22Rv1 (cell line): ENCODE measurements at regions not wholly inside any gene's neighbourhood (a gene's known extent, or its start where the extent isn't known, plus 50 kb on each side); places are given as distances from the start of the nearest gene placed in this dataset.

Source experiments
- CTCF ChIP-seq: fragments of 450-650 bp; IDR thresholded peaks from 2 replicates; pipeline ENCODE4 v1.5.1; 2017; ENCODE audit warnings: mild to moderate bottlenecking
- ZFX ChIP-seq: fragments of 450-650 bp; IDR thresholded peaks from 2 replicates; pipeline ENCODE4 v1.6.1; 2017; ENCODE audit warnings: antibody characterized with exemption, borderline replicate concordance

- no peak for TF ChIP-seq CTCF
- TF ChIP-seq ZFX: no peak
Observed at GRCh38 chr16:75987323-75987722, 261.0 kb upstream of the CPHXL start.
